ENCODE measurements at regions not wholly inside any gene's neighbourhood (a gene's known extent, or its start where the extent isn't known, plus 50 kb on each side); places are given as distances from the start of the nearest gene placed in this dataset.

GRCh38 chr11:79768343-79768742 is 327.5 kb upstream of the TENM4 start:
- ATAC-seq = no peak
- TF ChIP-seq BACH2 (CRISPR knock-in tag; IDR thresholded peaks at IDR 0.05; ENCODE audit: borderline replicate concordance) = no peak
- no peak for TF ChIP-seq ARNTL (CRISPR knock-in tag; IDR thresholded peaks at IDR 0.05; ENCODE audit: borderline replicate concordance, low read depth)
- no peak for TF ChIP-seq CREB5 (CRISPR knock-in tag; IDR thresholded peaks at IDR 0.05; ENCODE audit: low read depth)
- no peak for TF ChIP-seq ZNF70 (CRISPR knock-in tag; IDR thresholded peaks at IDR 0.05)
- TF ChIP-seq GLIS3 (CRISPR knock-in tag; IDR thresholded peaks at IDR 0.05) = no peak

- no peak for TF ChIP-seq GLIS3 (CRISPR knock-in tag; IDR thresholded peaks at IDR 0.05)
- TF ChIP-seq SNAI2 (CRISPR knock-in tag; IDR thresholded peaks at IDR 0.05) = no peak
- TF ChIP-seq ZFP3 (CRISPR knock-in tag; IDR thresholded peaks at IDR 0.05) = no peak
- no peak for TF ChIP-seq BACH2 (CRISPR knock-in tag; IDR thresholded peaks at IDR 0.05; ENCODE audit: borderline replicate concordance)
- no peak for TF ChIP-seq PPARA (CRISPR knock-in tag; IDR thresholded peaks at IDR 0.05; ENCODE audit: borderline replicate concordance)
- TF ChIP-seq OSR1 (CRISPR knock-in tag; IDR thresholded peaks at IDR 0.05) = no peak
- TF ChIP-seq ZFP30 (CRISPR knock-in tag; IDR thresholded peaks at IDR 0.05) = no peak
- no peak for TF ChIP-seq RARB (CRISPR knock-in tag; IDR thresholded peaks at IDR 0.05)
- TF ChIP-seq ZNF70 (CRISPR knock-in tag; IDR thresholded peaks at IDR 0.05) = no peak
- no peak for ATAC-seq
These were observed 321.6 kb upstream of the TENM4 start for GRCh38 chr11:79762279-79762921.

GRCh38 chr11:79758325-79758724 is 317.5 kb upstream of the TENM4 start:
- no peak for TF ChIP-seq ZNF70 (CRISPR knock-in tag; IDR thresholded peaks at IDR 0.05)
- no peak for TF ChIP-seq ISL1 (CRISPR knock-in tag; IDR thresholded peaks at IDR 0.05)
- TF ChIP-seq CREB5 (CRISPR knock-in tag; IDR thresholded peaks at IDR 0.05; ENCODE audit: low read depth) = no peak
- TF ChIP-seq SNAI2 (CRISPR knock-in tag; IDR thresholded peaks at IDR 0.05) = no peak
- no peak for TF ChIP-seq TSHZ2 (CRISPR knock-in tag; IDR thresholded peaks at IDR 0.05)
- no peak for TF ChIP-seq ZFP3 (CRISPR knock-in tag; IDR thresholded peaks at IDR 0.05)
- TF ChIP-seq PPARA (CRISPR knock-in tag; IDR thresholded peaks at IDR 0.05; ENCODE audit: borderline replicate concordance) = no peak
- no peak for TF ChIP-seq OSR1 (CRISPR knock-in tag; IDR thresholded peaks at IDR 0.05)
- TF ChIP-seq CSRNP3 (CRISPR knock-in tag; IDR thresholded peaks at IDR 0.05) = no peak
- no peak for TF ChIP-seq ARNTL (CRISPR knock-in tag; IDR thresholded peaks at IDR 0.05; ENCODE audit: borderline replicate concordance, low read depth)
- TF ChIP-seq TOX (CRISPR knock-in tag; IDR thresholded peaks at IDR 0.05; ENCODE audit: borderline replicate concordance) = no peak
- no peak for TF ChIP-seq RARB (CRISPR knock-in tag; IDR thresholded peaks at IDR 0.05)
- no peak for ATAC-seq

- TF ChIP-seq TOX (CRISPR knock-in tag; IDR thresholded peaks at IDR 0.05; ENCODE audit: borderline replicate concordance) (no peak), CSDC2 (CRISPR knock-in tag; IDR thresholded peaks at IDR 0.05) (no peak), CSRNP3 (CRISPR knock-in tag; IDR thresholded peaks at IDR 0.05) (no peak), ARNTL (CRISPR knock-in tag; IDR thresholded peaks at IDR 0.05; ENCODE audit: borderline replicate concordance, low read depth) (no peak), ZFP30 (CRISPR knock-in tag; IDR thresholded peaks at IDR 0.05) (no peak), ZNF565 (CRISPR knock-in tag; conservative IDR thresholded peaks at IDR 0.05; ENCODE audit: low read depth) (no peak), ZFP3 (CRISPR knock-in tag; IDR thresholded peaks at IDR 0.05) (no peak), ZNF70 (CRISPR knock-in tag; IDR thresholded peaks at IDR 0.05) (no peak), GLIS3 (CRISPR knock-in tag; IDR thresholded peaks at IDR 0.05) (no peak), CREB5 (CRISPR knock-in tag; IDR thresholded peaks at IDR 0.05; ENCODE audit: low read depth) (no peak), ISL1 (CRISPR knock-in tag; IDR thresholded peaks at IDR 0.05) (no peak), SNAI2 (CRISPR knock-in tag; IDR thresholded peaks at IDR 0.05) (no peak), PATZ1 (CRISPR knock-in tag; IDR thresholded peaks at IDR 0.05; ENCODE audit: borderline replicate concordance) (no peak)
- ATAC-seq = no peak
These were observed 306.6 kb upstream of the TENM4 start for GRCh38 chr11:79747406-79747805.

Data from SK-N-SH treated with all-trans-retinoic acid at 6 μM for 48 hours (cell line).